ENCODE measurements at regions not wholly inside any gene's neighbourhood (a gene's known extent, or its start where the extent isn't known, plus 50 kb on each side); places are given as distances from the start of the nearest gene placed in this dataset.

DNA sequence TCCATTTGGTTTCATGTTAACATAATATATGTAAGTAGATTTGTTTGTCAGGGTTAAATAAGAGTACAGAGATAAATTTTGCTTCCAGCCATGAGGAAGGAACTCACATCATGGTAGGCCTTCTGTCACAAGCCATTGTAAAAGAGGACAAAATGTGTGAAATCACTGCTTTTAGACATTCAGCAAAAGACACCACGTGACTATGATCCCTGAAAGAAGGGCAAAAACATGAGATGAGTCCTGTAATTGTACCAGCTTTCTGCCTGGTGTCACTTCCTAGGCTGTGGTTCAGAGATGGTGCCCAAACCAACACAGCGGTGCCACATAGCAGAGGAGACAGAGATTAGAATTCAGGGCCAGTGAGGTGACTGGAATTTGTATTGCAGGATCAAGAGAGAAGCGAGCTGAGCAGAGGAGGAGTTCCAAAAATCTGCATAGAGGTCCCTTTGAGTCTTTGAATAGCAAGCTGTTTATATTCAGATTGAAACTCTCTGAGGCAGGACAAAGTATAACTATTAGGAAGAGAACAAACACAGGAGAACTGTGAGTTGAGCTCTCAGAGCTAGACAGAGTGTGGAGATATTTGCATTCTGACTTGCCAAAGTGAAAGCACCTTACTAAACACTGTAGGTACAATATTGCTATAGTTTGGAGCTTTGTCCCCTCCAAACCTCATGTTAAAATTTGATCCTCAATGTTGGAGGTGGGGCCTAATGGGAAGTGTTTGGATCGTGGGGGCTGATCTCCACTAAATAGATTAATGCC, 52.6 kb upstream of the PDE7B start:
- intact Hi-C loops (cut with DNase I; ENCODE audit: low total_unique reads) = no loop called here
- Histone ChIP-seq H3K4me1 (no peaks in the 10 kb centered on the region), H3K27me3 (no peaks in the 10 kb centered on the region), H3K36me3 (no peaks in the 10 kb centered on the region), H3K4me3 (no peak overlapping the region), H3K27ac (no peak overlapping the region), H3K9me3 (no peaks in the 10 kb centered on the region)
- no peak for DNase-seq
- TF ChIP-seq POLR2A (IDR thresholded peaks at IDR 0.05) (no peak), CTCF (IDR thresholded peaks at IDR 0.05) (no peak)
